GM21528 (cell line): ENCODE measurements at regions not wholly inside any gene's neighbourhood (a gene's known extent, or its start where the extent isn't known, plus 50 kb on each side); places are given as distances from the start of the nearest gene placed in this dataset.
A peak's percentile ranks its signal among the peaks of the same experiment; 100 is the strongest.
"Not testable (repeated sequence)": the region's sequence is repeated elsewhere in the genome, so short reads cannot be mapped to it uniquely, and the experiment has no call there.

Experiments
- ATAC-seq: cut with Tn5 transposase; IDR thresholded peaks from one replicate; pipeline ENCODE4 v1.9.1; 2021; ENCODE audit warnings: mild to moderate bottlenecking, moderate library complexity; ENCODE audit not compliant: unreplicated experiment, low FRiP score

DNA sequence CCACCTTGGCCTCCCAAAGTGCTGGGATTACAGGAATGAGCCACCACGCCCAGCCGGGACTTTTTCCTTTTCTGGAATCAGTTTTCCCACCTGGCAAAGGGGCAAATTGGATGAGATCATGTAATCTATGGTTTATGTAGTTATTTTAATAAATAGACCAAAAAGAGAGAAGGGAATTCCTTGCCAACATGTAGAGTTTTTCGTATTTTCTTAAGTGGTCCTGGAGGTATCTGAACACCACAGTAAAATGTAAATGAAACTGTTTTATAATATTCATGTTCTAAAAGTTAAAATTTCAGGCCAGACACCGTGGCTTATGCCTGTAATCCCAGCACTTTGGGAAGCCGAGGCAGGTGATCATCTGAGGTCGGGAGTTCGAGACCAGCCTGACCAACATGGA lies 185.1 kb upstream of the ZNF217 start:
- ATAC-seq = no peak

DNA sequence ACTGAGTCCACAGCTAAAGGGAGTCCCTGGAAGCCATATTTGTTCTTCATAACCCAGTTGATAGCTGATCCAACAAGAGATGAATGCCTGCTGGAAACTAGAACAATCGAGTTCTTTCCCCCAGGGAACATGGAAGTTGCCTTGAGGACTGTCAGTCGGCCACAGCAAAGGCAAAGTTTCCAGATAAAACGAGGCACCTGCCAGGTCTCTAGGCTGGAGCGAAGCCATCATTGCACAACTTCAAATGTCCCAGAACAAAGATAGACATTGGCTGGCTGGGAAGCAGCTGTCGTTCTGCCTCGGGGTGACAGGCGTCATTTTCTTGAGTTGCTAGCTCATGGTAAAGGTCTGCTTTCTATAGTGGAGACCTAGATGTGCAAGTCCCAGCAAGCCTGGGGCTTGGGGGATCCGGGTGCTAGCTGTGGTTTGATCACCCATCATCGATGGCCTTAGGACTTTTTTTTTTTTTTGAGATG lies 184.4 kb upstream of the ZNF217 start:
- no peak for ATAC-seq

DNA sequence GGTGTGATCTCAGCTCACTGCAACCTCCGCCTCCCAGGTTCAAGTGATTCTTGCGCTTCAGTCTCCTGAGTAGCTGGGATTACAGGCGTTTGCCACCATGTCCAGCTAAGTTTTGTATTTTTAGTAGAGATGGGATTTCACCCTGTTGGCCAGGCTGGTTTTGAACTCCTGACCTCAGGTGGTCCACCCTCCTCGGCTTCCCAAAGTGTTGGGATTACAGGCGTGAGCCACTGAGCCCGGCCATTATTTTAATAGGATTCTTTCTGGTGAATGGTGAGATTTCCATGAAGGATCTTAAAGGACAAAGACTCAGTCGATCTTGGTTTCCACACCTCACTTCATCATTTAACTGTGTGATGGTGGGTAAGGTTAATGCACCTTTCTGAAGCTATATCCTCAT lies 183.8 kb upstream of the ZNF217 start:
- not testable (repeated sequence) for ATAC-seq

DNA sequence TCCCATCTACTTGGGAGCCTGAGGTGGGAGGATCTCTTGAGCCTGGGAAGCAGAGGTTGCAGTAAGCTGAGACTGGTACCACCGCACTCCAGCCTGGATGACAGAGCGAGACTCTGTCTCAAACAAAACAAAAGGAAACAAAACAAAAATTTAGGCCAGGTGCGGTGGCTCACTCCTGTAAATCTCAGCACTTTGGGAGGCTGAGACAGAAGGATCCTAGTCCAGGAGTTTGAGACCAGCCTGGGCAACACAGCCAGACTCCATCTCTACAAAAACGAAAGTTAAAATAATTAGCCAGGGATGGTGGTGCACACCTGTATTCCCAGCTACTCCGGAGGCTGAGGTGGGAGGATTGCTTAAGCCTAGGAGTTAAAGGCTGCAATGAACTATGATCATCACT lies 183.2 kb upstream of the ZNF217 start:
- ATAC-seq = no peak

DNA sequence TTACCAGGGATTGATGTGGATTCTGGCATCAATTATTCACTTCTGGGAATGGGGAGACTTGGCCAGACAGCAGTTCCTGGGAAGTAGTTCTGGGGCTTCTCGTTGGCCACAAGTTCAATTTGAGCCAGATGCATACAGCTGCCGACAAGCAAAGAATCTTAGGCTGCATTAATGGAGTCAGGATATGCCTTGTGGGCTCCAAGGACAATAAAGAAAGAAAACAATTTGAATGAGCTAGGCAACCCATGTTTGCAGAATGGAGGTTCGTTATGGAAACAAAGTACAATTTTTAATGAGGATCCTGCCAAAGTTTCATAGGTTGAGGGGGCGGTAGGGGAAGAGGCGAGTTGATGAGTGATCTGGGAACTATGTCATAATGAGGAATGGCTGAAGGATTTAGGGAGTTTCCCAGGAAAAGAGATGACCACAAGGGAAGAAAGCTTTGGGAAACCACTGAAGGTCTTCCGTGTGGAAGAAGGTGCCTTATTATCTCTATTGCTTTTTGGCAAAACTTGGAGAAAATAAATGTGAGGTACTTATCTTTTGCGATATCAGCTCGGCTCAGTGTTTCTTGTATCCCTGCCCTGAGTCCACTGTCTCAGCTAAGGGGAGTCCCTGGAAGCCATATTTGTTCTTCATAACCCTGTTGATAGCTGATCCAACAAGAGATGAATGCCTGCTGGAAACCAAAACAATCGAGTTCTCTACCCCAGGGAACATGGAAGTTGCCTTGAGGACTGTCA lies 181.0 kb upstream of the ZNF217 start:
- no peak for ATAC-seq

DNA sequence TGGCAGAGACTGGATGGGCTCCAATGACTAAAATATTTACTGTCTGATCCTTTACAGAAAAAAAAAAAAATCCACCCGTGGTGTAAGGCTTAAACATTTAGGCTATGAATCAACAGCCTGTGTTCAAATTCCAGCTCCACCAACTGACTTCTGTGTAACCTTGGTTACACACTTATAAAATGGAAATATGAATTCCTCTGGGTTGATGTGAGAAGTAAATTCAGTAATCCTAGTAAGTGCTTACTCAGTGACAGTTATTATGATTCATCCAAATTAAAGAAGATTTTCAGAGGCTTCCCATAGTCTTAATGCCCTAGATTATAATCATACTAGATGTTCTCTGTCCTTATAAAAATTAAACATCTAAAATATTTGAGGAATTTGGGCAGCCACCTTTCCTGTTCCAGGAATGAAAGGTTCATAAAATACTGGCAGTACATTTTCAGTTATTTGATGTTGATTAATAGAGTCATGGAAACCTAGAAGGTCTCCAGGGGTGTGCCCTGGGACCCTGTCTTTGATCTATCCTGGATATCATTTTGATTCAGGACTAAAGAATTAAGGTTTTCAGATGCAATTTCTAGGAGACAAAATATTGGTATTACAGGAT lies 180.3 kb upstream of the ZNF217 start:
- no peak for ATAC-seq

DNA sequence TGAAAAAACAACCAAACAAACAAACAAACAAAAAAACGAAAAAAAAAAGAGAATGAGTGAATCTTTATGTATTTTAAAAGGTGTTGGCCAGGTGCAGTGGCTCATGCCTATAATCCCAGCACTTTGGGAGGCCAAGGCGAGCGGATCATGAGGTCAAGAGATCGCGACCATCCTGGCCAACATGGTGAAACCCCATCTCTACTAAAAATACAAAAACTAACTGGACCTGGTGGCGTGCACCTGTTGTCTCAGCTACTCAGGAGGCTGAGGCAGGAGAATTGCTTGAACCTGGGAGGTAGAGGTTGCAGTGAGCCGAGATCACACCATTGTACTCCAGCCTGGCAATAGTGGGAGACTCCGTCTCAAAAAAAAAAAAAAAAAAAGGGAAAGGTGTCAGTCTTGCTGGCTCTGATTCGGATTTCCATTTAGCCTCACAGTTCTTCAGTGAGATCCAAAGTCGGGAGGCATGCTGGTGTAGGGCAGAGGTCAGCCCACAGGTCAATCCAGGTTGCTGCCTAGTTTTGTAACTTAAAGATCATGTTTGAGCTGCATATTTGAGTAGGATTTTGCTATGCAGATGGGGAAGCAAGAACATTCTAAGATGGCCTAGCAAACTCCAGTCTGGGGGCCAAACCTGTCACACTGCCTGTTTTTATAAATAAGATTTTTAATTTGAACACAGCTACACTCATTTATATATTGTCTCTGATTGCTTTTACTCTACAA lies 179.6 kb upstream of the ZNF217 start:
- ATAC-seq = not testable (repeated sequence)

DNA sequence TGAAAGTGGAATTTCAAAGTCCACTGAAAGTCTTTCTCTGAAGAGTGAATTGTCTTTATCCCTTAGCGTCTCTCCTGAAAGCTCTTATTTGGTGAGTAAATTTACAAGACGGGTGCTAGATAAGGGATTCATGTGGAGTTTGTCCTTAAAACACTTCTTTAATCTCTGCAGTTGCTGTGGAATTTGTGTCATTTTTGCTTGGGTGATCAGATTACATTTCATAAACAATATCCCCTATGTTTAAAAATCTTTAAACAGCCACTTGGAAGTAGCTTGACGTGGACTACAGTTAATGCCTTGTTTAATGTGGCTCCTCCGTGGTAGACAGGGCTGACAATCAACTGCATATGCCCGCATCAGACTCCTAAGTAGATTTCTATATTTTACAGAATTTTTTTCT lies 175.4 kb upstream of the ZNF217 start:
- ATAC-seq = no peak

DNA sequence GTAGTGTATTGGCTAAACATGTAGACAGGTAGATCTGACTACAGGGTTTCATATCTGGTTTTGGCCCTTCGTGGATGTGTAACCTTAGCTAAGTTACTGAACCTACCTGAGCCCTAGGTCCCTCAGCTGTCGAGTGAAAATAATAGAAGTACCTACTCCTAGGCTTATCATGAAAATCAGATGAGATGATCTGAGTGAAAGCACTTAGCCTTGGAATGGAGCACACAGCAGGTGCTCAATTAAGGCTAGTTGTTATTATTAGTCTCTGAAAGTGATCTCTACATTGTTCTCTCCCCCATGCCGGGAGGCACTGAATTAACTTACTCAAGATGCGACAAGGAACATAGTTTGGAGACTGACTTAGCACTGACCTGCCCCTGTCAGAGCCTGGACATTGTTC lies 174.7 kb upstream of the ZNF217 start:
- ATAC-seq = no peak

DNA sequence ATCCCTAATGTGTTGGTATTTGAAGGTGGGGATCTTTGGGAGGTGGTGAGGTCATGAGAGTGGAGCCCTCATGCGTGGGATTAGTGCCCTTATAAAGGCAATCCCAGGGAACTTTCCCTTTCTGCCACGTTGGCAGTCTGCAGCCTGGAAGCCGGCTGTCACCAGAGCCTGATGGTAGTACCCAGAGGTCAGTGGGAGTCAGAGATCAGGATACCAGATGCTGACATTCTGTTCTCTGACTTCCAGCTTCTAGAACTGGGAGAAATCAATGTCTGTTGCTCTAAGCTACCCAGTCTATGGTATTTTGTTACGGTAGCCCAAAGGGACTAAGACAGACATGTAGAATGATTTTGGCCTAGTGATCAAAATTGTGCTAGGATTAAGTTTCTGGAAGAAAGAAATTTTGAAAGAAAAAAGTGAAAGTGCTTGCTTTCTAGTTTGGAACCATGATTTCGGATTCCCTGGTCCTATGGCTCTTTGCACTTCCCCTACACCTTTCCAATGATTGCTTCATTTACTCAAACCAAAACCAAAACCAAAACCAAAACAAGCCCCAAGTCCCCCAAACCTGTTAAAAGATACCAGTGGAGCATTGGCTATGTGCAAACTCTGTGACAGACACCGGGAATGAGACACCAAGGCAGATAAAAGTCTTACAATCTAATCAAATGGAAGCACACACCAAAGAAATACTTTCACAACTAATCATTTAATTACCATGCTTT lies 173.7 kb upstream of the ZNF217 start:
- ATAC-seq = no peak

DNA sequence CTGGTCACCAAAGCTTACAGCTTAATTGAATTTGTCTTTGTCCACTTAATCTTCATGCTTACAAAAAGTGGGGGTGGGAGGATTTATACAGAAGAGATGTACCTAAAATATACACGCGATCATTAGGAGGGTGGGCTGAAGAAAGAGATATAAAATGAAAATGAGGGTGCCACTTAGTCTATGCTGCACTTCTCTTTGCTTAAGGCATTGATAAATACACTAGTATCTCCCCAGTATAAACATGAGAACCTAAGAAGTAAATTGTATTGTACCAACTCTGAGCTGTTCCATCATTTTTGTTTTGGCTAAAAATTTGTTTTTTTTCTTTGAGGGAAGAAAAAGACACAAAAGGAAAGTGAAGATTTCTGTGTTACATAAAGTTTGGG lies 170.8 kb upstream of the ZNF217 start:
- ATAC-seq = no peak

DNA sequence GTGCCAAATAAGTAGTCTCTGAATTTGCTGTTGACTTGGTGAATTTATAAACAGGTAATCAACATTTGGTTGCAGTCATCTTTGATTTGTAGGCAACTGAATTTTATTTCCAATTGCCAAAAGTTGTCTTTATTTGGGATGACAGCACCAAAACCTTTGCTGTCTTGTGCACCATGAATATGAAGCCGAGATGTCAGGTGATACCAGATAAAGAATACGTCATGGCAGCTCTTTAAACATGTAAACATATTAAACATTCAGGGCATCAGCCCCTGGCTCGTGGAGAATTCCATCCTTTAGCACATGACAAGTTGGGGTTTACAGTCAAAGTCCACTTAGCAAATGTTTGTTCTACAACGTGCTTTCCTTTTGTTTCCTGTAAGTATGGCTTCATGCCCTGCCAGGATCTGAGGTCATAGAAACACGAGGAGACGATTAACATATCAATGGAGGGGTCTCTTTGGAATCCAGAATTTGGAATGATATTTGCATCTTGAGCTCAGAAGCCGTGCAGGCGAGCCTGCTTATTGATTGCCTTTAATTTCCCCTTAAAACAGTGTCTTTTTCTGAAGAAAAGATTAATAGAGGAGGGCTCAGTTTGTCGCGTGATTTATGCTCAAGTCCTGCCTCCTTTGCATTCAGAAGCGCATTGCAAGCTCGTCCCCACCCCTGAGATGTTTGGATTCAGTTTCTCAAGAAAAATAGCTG lies 170.2 kb upstream of the ZNF217 start:
- ATAC-seq = no peak

DNA sequence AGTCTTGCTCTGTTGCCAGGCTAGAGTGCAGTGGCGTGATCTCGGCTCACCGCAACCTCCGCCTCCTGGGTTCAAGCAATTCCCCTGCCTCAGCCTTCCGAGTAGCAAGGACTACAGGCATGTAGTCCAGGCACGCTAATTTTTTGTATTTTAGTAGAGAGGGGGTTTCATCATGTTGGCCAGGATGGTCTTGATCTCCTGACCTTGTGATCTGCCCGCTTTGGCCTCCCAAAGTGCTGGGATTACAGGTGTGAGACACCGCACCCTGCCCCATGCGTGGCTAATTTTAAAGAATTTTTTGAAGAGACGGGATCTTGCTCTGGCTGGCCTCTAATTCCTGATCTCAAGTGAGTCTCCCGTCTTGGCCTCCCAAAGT lies 168.8 kb upstream of the ZNF217 start:
- not testable (repeated sequence) for ATAC-seq

DNA sequence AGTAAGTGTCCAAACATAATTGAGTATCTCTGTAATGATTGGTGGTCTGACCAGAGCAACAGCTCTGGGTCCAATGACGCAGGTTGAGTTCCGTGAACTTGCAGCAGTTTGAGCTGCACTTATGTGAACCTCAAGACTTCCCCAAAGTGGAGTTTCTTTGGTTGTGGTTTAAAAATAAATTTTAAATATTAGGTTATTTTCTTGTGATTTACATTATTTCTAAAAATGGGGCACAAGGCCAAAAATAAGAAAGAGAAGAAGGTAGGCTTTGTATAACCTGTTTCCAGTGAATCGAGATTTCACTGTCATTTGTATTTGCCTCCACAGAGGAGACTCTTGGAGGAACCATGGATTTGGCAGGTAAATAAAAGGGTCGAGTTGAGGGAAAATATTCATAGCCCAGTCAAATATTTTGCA lies 166.4 kb upstream of the ZNF217 start:
- peak; percentile 55 for ATAC-seq

DNA sequence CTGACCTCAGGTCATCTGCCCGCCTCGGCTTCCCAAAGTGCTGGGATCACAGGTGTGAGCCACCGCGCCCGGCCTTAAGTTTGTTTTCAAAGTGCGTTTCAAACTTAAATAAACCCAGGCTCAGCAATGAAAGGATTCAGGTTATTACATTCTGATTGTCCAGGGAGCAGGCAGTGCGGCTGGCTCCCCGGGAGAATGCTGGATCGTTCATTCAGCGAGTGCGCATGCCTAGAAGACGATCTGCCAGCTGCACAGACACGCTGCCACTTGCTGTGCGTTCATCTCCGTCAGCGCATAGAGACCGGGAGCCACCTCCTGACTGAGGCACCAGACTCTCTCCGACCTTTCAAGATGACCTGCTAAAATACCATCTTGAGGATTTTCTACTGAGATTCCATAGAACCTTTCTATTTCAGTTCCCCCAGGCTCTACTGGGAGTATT lies 163.9 kb upstream of the ZNF217 start:
- ATAC-seq = no peak

DNA sequence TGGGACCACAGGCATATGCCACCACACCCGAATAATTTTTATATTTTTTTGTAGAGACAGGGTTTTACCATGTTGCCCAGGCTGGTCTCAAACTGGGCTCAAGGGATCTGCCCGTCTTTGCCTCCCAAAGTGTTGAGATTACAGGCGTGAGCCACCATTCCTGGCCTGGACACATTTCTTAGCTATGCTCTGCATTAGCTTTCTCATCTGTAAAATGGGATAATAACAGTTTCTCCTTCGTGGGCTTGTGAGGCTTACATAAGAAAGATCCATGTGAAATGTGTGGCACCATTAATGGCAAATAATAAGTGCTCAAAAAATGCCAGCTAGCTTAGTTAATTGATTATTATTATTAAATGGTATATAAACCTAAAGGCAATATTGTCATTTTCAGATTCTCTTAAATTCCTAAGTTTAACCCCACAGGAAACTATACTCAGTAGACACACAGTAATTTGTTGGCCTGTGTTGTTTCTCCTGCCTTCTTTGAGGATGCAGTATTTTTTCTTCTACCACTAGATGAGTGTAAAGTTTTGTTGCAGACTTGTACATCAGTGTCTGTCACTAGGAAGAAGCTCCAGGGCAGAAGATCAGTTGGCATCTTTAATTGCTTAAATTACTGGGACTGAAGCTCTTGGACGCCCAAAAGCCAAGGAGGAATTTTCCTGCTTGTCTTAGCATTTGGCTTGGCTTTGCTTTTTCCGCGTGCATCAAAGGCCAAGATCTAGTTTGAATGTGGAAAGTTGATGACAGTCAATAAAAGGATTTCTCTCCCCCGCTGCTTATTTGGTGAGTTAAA lies 162.3 kb upstream of the ZNF217 start:
- ATAC-seq = no peak

DNA sequence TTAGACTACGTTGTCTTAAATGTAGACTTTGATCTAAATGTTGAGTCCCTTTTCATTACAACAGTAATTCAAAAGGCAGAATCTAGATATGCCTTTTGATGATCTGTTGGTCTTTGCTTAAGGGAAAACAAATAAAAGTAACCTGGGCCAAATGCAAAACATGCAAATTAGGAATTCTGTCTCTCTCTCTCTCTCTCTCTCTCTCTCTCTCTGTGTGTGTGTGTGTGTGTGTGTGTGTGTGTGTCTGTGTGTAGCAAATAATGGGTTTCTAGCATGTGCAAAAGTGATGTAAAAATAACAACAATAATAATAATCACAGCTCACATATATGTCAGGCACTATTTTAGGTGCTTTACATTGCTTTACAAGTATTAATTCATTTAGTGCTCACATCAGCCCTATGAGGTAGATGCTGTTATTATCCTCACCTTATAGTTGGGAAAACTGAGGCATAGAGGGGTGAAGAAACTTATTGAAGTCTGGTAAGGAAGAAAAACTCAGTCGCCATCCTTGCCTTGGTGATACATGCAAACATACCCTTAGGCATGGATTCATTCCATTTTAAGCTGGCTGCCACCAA lies 160.3 kb upstream of the ZNF217 start:
- no peak for ATAC-seq

DNA sequence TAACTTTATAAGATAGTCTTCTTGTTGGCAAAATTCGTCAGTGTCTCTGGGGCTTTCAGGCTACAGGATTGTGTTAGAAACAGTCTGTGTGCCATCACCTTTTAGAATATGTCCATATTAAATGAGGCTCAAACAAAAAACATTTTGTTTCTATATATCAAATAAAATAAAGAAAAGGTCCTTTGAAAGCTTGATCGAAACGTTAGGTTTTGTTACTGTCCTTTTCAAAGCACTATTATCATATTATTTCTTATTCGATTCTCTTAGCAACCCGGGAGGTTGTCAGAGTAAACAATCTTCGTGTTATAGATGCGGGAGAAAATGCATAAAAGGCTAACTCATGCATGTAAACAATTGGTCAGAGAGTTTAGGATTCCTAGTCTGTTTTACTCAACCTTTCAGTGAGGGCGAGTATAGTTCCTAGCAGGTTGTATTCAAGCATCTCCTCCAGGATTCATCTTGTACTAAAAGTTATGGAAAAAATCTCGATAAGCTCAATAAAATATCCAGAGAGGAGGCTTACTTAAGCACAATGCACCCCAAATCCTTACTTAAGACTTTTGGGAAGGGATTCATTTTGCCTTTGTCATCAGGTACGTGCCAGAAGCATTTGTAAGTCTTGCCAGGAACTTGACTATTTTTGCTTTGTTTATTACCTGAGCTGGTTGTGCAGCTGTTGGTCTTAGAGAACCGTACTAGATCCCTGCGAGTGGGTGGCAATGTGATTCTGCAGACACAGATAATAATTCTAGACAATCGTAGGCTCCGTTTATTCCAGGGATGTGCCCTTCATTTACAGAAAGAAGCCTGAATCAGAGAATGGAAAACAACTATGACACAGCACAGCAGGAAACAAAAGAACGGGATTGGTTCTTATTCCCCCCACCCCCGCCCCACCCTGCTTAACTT lies 159.6 kb upstream of the ZNF217 start:
- ATAC-seq = no peak
